Calu3 (cell line): ENCODE measurements at regions not wholly inside any gene's neighbourhood (a gene's known extent, or its start where the extent isn't known, plus 50 kb on each side); places are given as distances from the start of the nearest gene placed in this dataset.

Source experiments
- BruUV-seq: library from RNA; stranded (reverse); fragments of 400-500 nt; replicated peaks from 2 replicates; lab custom pipeline; 2021; lab: Mats Ljungman, UMichigan
- CTCF ChIA-PET: fragments of 300-600 bp; sonication (Branson Sonifier 250); formaldehyde crosslinking; loops from one replicate; lab custom pipeline; 2022; ENCODE audit warnings: antibody characterized with exemption; lab: Charles Lee
- DNase-seq: peaks from one replicate; pipeline ENCODE4 v3.0.0; 2022
- H3K27ac Mint-ChIP-seq: one replicate; pipeline ENCODE4 v1.8.0; 2022; ENCODE audit warnings: mixed read lengths; ENCODE audit not compliant: unreplicated experiment
- H3K27me3 Mint-ChIP-seq: one replicate; pipeline ENCODE4 v1.8.0; 2022; ENCODE audit warnings: mixed read lengths; ENCODE audit not compliant: unreplicated experiment
- H3K36me3 Mint-ChIP-seq: one replicate; pipeline ENCODE4 v1.8.0; 2022; ENCODE audit warnings: mild to moderate bottlenecking, moderate library complexity, mixed read lengths; ENCODE audit not compliant: insufficient read depth, unreplicated experiment
- H3K4me1 Mint-ChIP-seq: one replicate; pipeline ENCODE4 v1.8.0; 2022; ENCODE audit warnings: mild to moderate bottlenecking, low read depth, mixed read lengths; ENCODE audit not compliant: unreplicated experiment
- H3K4me3 Mint-ChIP-seq: one replicate; pipeline ENCODE4 v1.8.0; 2022; ENCODE audit warnings: mild to moderate bottlenecking, low read depth, moderate library complexity, mixed read lengths; ENCODE audit not compliant: unreplicated experiment
- H3K9me3 Mint-ChIP-seq: one replicate; pipeline ENCODE4 v1.8.0; 2022; ENCODE audit warnings: low read depth, mixed read lengths; ENCODE audit not compliant: unreplicated experiment
- CTCF ChIP-seq: fragments of 200-600 bp; IDR thresholded peaks from one replicate; pipeline ENCODE4 v1.8.0; 2022; ENCODE audit warnings: antibody characterized with exemption; ENCODE audit not compliant: unreplicated experiment
- intact Hi-C: fragments of 100-400 bp; cut with micrococcal nuclease; formaldehyde crosslinking; loops from one replicate; pipeline ENCODE4 v1.10.0; 2022; ENCODE audit not compliant: unreplicated experiment

DNA sequence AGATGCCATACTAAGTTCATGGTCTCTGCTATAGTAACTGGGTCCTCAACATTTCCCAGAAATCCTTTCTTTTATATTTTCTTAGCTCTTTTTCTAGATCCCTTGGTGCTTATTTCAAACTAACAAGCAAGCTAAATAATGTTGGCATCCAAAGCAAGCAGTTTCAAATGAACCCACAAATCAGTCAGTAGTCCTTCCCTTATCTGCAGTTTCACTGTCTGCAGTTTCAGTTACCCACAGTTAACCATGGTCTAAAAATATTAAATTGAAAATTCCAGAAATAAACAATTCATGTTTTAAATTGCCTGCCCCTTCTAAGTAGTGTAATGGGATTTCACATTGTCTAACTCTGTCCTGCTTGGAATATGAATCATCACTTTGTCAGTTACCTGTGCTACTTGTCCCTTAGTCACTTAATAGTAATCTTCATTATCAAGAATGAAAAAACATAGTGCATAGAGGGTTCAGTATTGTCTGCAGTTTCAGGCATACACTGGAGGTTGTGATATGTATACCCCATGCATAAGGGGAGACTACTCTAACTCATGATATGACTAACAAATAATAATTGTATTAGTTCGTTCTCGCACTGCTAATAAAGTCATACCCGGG, 633.7 kb downstream of the MECOM start:
- intact Hi-C loops: loop anchor here (5.0 kb wide), 1 partner anchor 157 kb away; no protein-coding TSS in a partner anchor
- no peaks in the 10 kb centered on the region for H3K27me3 Mint-ChIP-seq
- no peaks in the 10 kb centered on the region for H3K36me3 Mint-ChIP-seq
- BruUV-seq: no TSS peak
- H3K27ac Mint-ChIP-seq: no peak overlapping the region
- H3K4me3 Mint-ChIP-seq: no peak overlapping the region
- TF ChIP-seq CTCF: no peak
- H3K4me1 Mint-ChIP-seq: peaks cover 10% of the 10 kb centered on the region
- DNase-seq: no peak
- CTCF ChIA-PET: no interaction called here
- no peaks in the 10 kb centered on the region for H3K9me3 Mint-ChIP-seq

GRCh38 chr3:169028716-169029115, 634.8 kb downstream of the MECOM start:
- Mint-ChIP-seq H3K36me3 (no peaks in the 10 kb centered on the region), H3K27ac (no peak overlapping the region), H3K27me3 (no peaks in the 10 kb centered on the region), H3K4me1 (peaks cover 10% of the 10 kb centered on the region), H3K4me3 (no peak overlapping the region), H3K9me3 (no peaks in the 10 kb centered on the region)
- CTCF ChIA-PET: no interaction called here
- intact Hi-C loops: loop anchor here (5.0 kb wide), 1 partner anchor 156 kb away; no protein-coding TSS in a partner anchor
- DNase-seq: no peak
- no TSS peak for BruUV-seq
- TF ChIP-seq CTCF: no peak

GRCh38 chr3:169026543-169027182, 636.8 kb downstream of the MECOM start:
- Mint-ChIP-seq H3K4me1 (peaks cover 13% of the 10 kb centered on the region), H3K4me3 (peak overlapping the region; percentile 27), H3K27me3 (no peaks in the 10 kb centered on the region), H3K36me3 (no peaks in the 10 kb centered on the region), H3K27ac (peak overlapping the region; percentile 63), H3K9me3 (no peaks in the 10 kb centered on the region)
- DNase-seq: peak; percentile 60
- intact Hi-C loops: loop anchor here (2.0 to 5.0 kb wide), 2 partner anchors 74 to 154 kb away; no protein-coding TSS in a partner anchor
- CTCF ChIA-PET: interaction anchor here (0.8 to 1.5 kb wide), 4 partner anchors 24 to 642 kb away, joined by 3 to 6 read pairs (median 4); no protein-coding TSS in a partner anchor
- BruUV-seq: no TSS peak
- no peak for TF ChIP-seq CTCF

GRCh38 chr3:169022457-169022856, 641.1 kb downstream of the MECOM start:
- H3K4me1 Mint-ChIP-seq: peaks cover 34% of the 10 kb centered on the region
- no peaks in the 10 kb centered on the region for H3K36me3 Mint-ChIP-seq
- CTCF ChIA-PET: interaction anchor here (1.2 kb wide), 1 partner anchor 20 kb away, joined by 3 read pairs; no protein-coding TSS in a partner anchor
- BruUV-seq: no TSS peak
- no peak for TF ChIP-seq CTCF
- H3K9me3 Mint-ChIP-seq: peaks cover 3% of the 10 kb centered on the region
- H3K27ac Mint-ChIP-seq: no peak overlapping the region
- no peak for DNase-seq
- no peak overlapping the region for H3K4me3 Mint-ChIP-seq
- intact Hi-C loops: no loop called here
- H3K27me3 Mint-ChIP-seq: no peaks in the 10 kb centered on the region
